Fibroblast of lung (primary cell): ENCODE measurements at regions not wholly inside any gene's neighbourhood (a gene's known extent, or its start where the extent isn't known, plus 50 kb on each side); places are given as distances from the start of the nearest gene placed in this dataset.

Experiments used
- DNase-seq, 2 donors: peaks; one replicate each; pipeline versions ENCODE4 v3.0.0 to v3.0.0-alpha.2; 2010; ENCODE audit warnings: low read depth in 2 of 2
- H2AFZ ChIP-seq: 2 replicates; pipeline ENCODE4 v1.5.1; 2012; ENCODE audit warnings: low read length, control low read depth, inconsistent platforms
- H3K27ac ChIP-seq: 2 replicates; pipeline ENCODE4 v1.5.1; 2011; ENCODE audit warnings: low read length, control low read depth; ENCODE audit not compliant: insufficient read depth
- H3K27me3 ChIP-seq: 2 replicates; pipeline ENCODE4 v1.5.1; 2011; ENCODE audit warnings: mild to moderate bottlenecking, low read length; ENCODE audit not compliant: control insufficient read depth, insufficient read depth
- H3K36me3 ChIP-seq: 2 replicates; pipeline ENCODE4 v1.5.1; 2011; ENCODE audit warnings: low read length; ENCODE audit not compliant: control insufficient read depth, insufficient read depth
- H3K4me1 ChIP-seq: 2 replicates; pipeline ENCODE4 v1.5.1; 2011; ENCODE audit warnings: low read length; ENCODE audit not compliant: control insufficient read depth, insufficient read depth; ENCODE audit errors: extremely low read depth
- H3K4me2 ChIP-seq: 2 replicates; pipeline ENCODE4 v1.5.1; 2011; ENCODE audit warnings: low read length, control low read depth; ENCODE audit not compliant: insufficient read depth; ENCODE audit errors: extremely low read depth
- H3K4me3 ChIP-seq, 4 experiments: fragments of 200-600 bp in 1 of 4; sonication (generic) in 1 of 4; replicated peaks in 1 of 4; 2 replicates each; pipeline ENCODE4 v1.5.1; 2011 to 2016; ENCODE audit warnings: low read length in 4 of 4, low read depth in 3 of 4, mild to moderate bottlenecking in 3 of 4, control low read depth in 2 of 4, inconsistent platforms in 1 of 4, mixed read lengths in 1 of 4; ENCODE audit not compliant: insufficient read depth in 1 of 4; ENCODE audit errors: control extremely low read depth in 1 of 4
- H3K79me2 ChIP-seq: 2 replicates; pipeline ENCODE4 v1.5.1; 2012; ENCODE audit warnings: mild to moderate bottlenecking, low read length, inconsistent platforms; ENCODE audit not compliant: control insufficient read depth, insufficient read depth
- H3K9ac ChIP-seq: 2 replicates; pipeline ENCODE4 v1.5.1; 2011; ENCODE audit warnings: mild to moderate bottlenecking, low read length, control low read depth; ENCODE audit not compliant: insufficient read depth
- H3K9me3 ChIP-seq: 2 replicates; pipeline ENCODE4 v1.5.1; 2012; ENCODE audit warnings: low read depth, low read length; ENCODE audit not compliant: control insufficient read depth, insufficient read depth
- H4K20me1 ChIP-seq: 2 replicates; pipeline ENCODE4 v1.5.1; 2011; ENCODE audit warnings: low read length; ENCODE audit not compliant: control insufficient read depth, insufficient read depth; ENCODE audit errors: extremely low read depth
- EZH2 ChIP-seq: IDR thresholded peaks from 2 replicates; pipeline ENCODE4 v1.5.1; 2012; ENCODE audit warnings: low read length, control low read depth, mild to moderate bottlenecking; ENCODE audit errors: missing control alignments
- TF ChIP-seq, protein P1 (sequence below), 2 donors: IDR thresholded peaks in 1 of 2; conservative IDR thresholded peaks in 1 of 2; 1 replicate in 1 of 2; 2 replicates in 1 of 2; pipeline ENCODE4 v1.5.1; 2011 to 2012; ENCODE audit warnings: low read length in 2 of 2, control low read depth in 1 of 2, inconsistent platforms in 1 of 2, low read depth in 1 of 2, mild to moderate bottlenecking in 1 of 2

DNA sequence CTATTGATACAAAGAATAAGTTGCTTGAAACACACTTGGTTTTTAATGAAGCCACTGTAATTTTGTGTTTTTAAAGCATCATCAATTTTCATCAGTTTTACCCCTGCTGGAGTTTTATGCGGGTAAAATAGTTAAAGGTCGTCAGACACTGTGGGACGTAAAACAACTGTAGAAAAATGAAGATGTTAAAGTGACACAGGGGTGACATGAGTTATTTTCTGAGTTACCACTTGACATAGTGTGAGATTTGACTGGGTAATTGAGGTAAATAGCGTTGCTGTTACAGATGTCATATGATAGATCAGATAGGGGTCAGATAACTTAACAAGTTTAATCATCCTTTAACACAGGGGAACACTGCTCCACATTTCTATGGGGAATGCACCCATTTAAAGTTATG is 297.6 kb downstream of the CHL1 start:
- Histone ChIP-seq H3K79me2 (no peaks in the 10 kb centered on the region), H4K20me1 (no peaks in the 10 kb centered on the region), H3K4me1 (no peaks in the 10 kb centered on the region), H3K4me2 (no peak overlapping the region), H3K36me3 (no peaks in the 10 kb centered on the region), H3K27ac (no peak overlapping the region), H3K9ac (no peak overlapping the region), H3K9me3 (no peaks in the 10 kb centered on the region), H3K27me3 (no peaks in the 10 kb centered on the region), H2AFZ (no peak overlapping the region), H3K4me3 (no peak overlapping the region)
- no peak for DNase-seq
- no peak for TF ChIP-seq EZH2
- TF ChIP-seq, protein P1, sequence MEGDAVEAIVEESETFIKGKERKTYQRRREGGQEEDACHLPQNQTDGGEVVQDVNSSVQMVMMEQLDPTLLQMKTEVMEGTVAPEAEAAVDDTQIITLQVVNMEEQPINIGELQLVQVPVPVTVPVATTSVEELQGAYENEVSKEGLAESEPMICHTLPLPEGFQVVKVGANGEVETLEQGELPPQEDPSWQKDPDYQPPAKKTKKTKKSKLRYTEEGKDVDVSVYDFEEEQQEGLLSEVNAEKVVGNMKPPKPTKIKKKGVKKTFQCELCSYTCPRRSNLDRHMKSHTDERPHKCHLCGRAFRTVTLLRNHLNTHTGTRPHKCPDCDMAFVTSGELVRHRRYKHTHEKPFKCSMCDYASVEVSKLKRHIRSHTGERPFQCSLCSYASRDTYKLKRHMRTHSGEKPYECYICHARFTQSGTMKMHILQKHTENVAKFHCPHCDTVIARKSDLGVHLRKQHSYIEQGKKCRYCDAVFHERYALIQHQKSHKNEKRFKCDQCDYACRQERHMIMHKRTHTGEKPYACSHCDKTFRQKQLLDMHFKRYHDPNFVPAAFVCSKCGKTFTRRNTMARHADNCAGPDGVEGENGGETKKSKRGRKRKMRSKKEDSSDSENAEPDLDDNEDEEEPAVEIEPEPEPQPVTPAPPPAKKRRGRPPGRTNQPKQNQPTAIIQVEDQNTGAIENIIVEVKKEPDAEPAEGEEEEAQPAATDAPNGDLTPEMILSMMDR (conservative IDR thresholded peaks at IDR 0.05 in 1 of 2, IDR thresholded peaks at IDR 0.05 in 1 of 2; ENCODE audit: low read depth in 1 of 2, low read length in 2 of 2) = no peak

- TF ChIP-seq EZH2 = no peak
- TF ChIP-seq, protein P1 (conservative IDR thresholded peaks at IDR 0.05 in 1 of 2, IDR thresholded peaks at IDR 0.05 in 1 of 2; ENCODE audit: low read depth in 1 of 2, low read length in 2 of 2) = no peak
- Histone ChIP-seq H3K4me2 (no peak overlapping the region), H4K20me1 (no peaks in the 10 kb centered on the region), H3K27ac (no peak overlapping the region), H3K36me3 (no peaks in the 10 kb centered on the region), H3K9ac (no peak overlapping the region), H3K27me3 (no peaks in the 10 kb centered on the region), H3K79me2 (no peaks in the 10 kb centered on the region), H2AFZ (no peak overlapping the region), H3K4me3 (no peak overlapping the region), H3K9me3 (no peaks in the 10 kb centered on the region), H3K4me1 (no peaks in the 10 kb centered on the region)
- no peak for DNase-seq
These were observed 301.9 kb downstream of the CHL1 start for GRCh38 chr3:498487-498886.

DNA sequence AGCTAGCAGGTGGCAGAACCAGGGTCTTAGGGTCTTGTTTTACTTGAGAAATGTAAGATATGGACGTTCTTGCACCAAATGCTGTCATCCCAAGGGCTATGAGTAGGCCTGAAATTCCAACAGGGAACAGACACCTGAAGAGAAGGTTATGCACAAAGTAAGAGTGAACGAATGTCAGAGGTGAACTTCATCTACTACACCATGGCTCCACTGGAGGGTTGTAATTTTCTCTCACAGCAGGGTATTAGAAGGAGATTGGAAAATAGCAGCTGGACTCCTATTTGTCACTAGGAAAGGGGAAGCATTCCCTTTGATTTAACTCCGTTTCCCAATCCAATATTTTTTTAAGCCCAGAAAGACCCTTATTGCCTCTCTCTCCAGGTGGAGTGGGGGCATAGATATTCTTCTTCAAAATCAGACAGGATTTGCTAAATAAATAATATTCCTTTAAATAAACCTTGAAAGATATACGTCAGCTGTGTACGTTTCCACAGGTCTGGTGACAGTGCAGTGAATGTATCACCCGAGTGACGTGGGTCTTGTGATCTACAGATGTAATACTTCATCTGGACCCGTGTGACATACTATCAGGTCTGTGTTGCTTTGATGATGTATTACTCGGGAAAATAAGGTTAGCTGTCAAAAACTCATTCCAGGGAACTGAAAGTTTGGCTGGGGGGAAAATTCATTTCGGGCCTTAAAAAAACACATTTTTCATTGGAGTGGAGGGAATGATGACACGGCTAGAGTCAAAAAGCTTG is 302.6 kb downstream of the CHL1 start:
- Histone ChIP-seq H3K27ac (no peak overlapping the region), H3K9me3 (no peaks in the 10 kb centered on the region), H3K36me3 (no peaks in the 10 kb centered on the region), H3K79me2 (no peaks in the 10 kb centered on the region), H3K4me1 (no peaks in the 10 kb centered on the region), H2AFZ (no peak overlapping the region), H3K9ac (no peak overlapping the region), H3K4me2 (no peak overlapping the region), H3K27me3 (no peaks in the 10 kb centered on the region), H4K20me1 (no peaks in the 10 kb centered on the region), H3K4me3 (no peak overlapping the region)
- no peak for TF ChIP-seq EZH2
- TF ChIP-seq, protein P1 (conservative IDR thresholded peaks at IDR 0.05 in 1 of 2, IDR thresholded peaks at IDR 0.05 in 1 of 2; ENCODE audit: low read depth in 1 of 2, low read length in 2 of 2) = no peak
- DNase-seq = no peak
